Thyroid gland (tissue), 4 donors: ENCODE measurements at regions not wholly inside any gene's neighbourhood (a gene's known extent, or its start where the extent isn't known, plus 50 kb on each side); places are given as distances from the start of the nearest gene placed in this dataset.

ENCODE experiments used
- DNase-seq, 2 donors: peaks; one replicate each; pipeline ENCODE4 v3.0.0-alpha.2; 2019
- H3K27ac ChIP-seq, 3 donors: fragments of 200-600 bp; sonication (generic); 1 replicate in 2 of 3; 2 replicates in 1 of 3; pipeline ENCODE4 v1.5.1; 2016 to 2019; ENCODE audit warnings: mild to moderate bottlenecking in 1 of 3, moderate library complexity in 1 of 3
- H3K27me3 ChIP-seq: fragments of 200-600 bp; sonication (generic); one replicate; pipeline ENCODE4 v1.5.1; 2019
- H3K36me3 ChIP-seq, 2 donors: fragments of 200-600 bp; sonication (generic); one replicate each; pipeline ENCODE4 v1.5.1; 2016 to 2019
- H3K4me1 ChIP-seq, 2 donors: fragments of 200-600 bp; sonication (generic); one replicate each; pipeline ENCODE4 v1.5.1; 2017 to 2019
- H3K4me3 ChIP-seq, 3 donors: fragments of 200-600 bp; sonication (generic); replicated peaks in 1 of 3; 1 replicate in 2 of 3; 2 replicates in 1 of 3; pipeline ENCODE4 v1.5.1; 2016; ENCODE audit warnings: mild to moderate bottlenecking in 1 of 3
- H3K9me3 ChIP-seq: fragments of 200-600 bp; sonication (generic); one replicate; pipeline ENCODE4 v1.5.1; 2017
- POLR2A ChIP-seq, 2 donors: fragments of 450-650 bp; IDR thresholded peaks; one replicate each; pipeline ENCODE4 v1.6.1; 2017; ENCODE audit warnings: antibody characterized with exemption in 2 of 2, mild to moderate bottlenecking in 2 of 2, moderate library complexity in 1 of 2
- WGBS, 2 donors: methylation state at CpG; one replicate each; pipeline ENCODE4 v1.1.5; 2017; 5-methylcytosine and 5-hydroxymethylcytosine counted together
- intact Hi-C: fragments of 100-400 bp; cut with DNase I; formaldehyde crosslinking; loops from one replicate; pipeline ENCODE4 v1.15.1; 2023
- TF ChIP-seq, protein P1 (sequence below), 6 experiments: fragments of 200-600 bp in 3 of 6; fragments of 450-650 bp in 3 of 6; sonication (generic) in 3 of 6; IDR thresholded peaks; one replicate each; pipeline ENCODE4 v1.5.1; 2016 to 2019; ENCODE audit warnings: antibody characterized with exemption in 6 of 6, mild to moderate bottlenecking in 2 of 6, inconsistent platforms in 1 of 6, moderate library complexity in 1 of 6

GRCh38 chr2:52429740-52430139 is 1337.9 kb upstream of the CHAC2 start:
- intact Hi-C loops: no loop called here
- 74 to 88% methylated on average over 3 of the region's 3 CpGs for WGBS, 2 donors
- no peaks in the 10 kb centered on the region for H3K36me3 ChIP-seq
- DNase-seq: no peak
- no peak overlapping the region for H3K27ac ChIP-seq
- no peak overlapping the region for H3K4me3 ChIP-seq
- H3K9me3 ChIP-seq: no peaks in the 10 kb centered on the region
- no peak for TF ChIP-seq POLR2A (IDR thresholded peaks at IDR 0.05)
- TF ChIP-seq, protein P1, sequence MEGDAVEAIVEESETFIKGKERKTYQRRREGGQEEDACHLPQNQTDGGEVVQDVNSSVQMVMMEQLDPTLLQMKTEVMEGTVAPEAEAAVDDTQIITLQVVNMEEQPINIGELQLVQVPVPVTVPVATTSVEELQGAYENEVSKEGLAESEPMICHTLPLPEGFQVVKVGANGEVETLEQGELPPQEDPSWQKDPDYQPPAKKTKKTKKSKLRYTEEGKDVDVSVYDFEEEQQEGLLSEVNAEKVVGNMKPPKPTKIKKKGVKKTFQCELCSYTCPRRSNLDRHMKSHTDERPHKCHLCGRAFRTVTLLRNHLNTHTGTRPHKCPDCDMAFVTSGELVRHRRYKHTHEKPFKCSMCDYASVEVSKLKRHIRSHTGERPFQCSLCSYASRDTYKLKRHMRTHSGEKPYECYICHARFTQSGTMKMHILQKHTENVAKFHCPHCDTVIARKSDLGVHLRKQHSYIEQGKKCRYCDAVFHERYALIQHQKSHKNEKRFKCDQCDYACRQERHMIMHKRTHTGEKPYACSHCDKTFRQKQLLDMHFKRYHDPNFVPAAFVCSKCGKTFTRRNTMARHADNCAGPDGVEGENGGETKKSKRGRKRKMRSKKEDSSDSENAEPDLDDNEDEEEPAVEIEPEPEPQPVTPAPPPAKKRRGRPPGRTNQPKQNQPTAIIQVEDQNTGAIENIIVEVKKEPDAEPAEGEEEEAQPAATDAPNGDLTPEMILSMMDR (IDR thresholded peaks at IDR 0.05): no peak
- H3K4me1 ChIP-seq: no peaks in the 10 kb centered on the region
- no peaks in the 10 kb centered on the region for H3K27me3 ChIP-seq

DNA sequence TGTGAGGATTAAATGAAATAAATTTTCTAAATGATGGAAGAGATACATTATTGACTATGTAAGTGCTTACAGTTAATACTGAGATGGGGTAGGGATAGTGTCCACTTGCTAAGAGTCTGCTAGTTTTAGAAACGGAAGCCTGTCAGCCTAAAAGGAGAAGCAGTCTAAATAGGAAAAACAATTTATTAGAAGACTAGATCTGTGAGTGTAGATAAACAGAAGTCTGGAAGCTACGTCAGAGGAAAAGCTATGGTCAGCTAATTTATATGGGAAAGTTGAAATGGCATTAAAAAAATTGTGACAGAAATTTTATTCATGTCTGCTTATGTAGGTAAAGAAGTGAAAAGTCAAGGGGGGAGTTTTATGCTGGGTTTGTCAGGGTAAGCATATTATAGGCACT is 1338.4 kb upstream of the CHAC2 start:
- DNase-seq: no peak
- 55 to 67% methylated on average over 2 of the region's 2 CpGs for WGBS, 2 donors
- no peak overlapping the region for H3K4me3 ChIP-seq
- no peak for TF ChIP-seq POLR2A (IDR thresholded peaks at IDR 0.05)
- TF ChIP-seq, protein P1 (IDR thresholded peaks at IDR 0.05): no peak
- intact Hi-C loops: no loop called here
- no peaks in the 10 kb centered on the region for H3K4me1 ChIP-seq
- H3K27me3 ChIP-seq: no peaks in the 10 kb centered on the region
- no peak overlapping the region for H3K27ac ChIP-seq
- no peaks in the 10 kb centered on the region for H3K36me3 ChIP-seq
- H3K9me3 ChIP-seq: no peaks in the 10 kb centered on the region

DNA sequence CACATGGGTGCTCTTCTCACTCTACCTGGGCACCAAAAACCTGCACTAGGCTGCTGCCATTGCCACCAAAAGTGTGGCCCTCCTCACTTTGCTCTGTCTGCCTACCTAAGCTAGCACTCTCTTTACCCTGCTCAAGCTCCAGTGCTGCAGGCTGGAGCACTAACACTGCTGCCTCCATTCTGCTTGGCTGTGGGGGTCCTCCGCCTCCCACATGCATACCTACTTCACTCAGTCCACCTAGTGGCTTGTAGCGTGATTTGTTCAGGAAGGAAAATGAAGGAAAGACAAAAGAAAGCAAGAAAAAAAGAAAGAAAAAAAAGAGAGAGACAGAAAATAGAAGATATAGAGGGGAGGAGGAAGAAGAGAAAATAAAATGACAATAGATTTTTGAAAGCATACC is 1339.4 kb upstream of the CHAC2 start:
- Histone ChIP-seq H3K9me3 (no peaks in the 10 kb centered on the region), H3K36me3 (no peaks in the 10 kb centered on the region), H3K4me1 (no peaks in the 10 kb centered on the region), H3K27ac (no peak overlapping the region), H3K4me3 (no peak overlapping the region), H3K27me3 (no peaks in the 10 kb centered on the region)
- no peak for TF ChIP-seq POLR2A (IDR thresholded peaks at IDR 0.05)
- TF ChIP-seq, protein P1 (IDR thresholded peaks at IDR 0.05): no peak
- WGBS, 2 donors: 89 to 97% methylated on average over 2 of the region's 2 CpGs
- intact Hi-C loops: no loop called here
- no peak for DNase-seq

DNA sequence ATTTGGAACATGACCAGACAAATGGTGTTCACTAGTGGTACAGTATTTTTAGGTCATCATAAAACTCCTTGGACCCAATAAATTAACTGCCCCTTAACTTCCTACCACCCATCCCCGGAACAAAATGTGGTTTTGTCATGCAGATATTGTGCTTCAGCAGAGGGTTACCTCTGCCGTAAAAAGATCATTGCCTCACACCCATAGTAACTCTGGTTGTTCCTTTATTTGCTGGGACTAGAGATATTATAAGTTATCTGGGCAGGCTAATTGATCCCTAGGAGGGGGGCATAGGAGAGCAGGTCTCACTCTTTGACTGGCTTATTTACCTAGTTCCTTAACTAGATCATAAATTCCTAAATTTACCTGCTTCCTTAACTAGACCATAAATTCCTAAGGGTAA is 1343.9 kb upstream of the CHAC2 start:
- DNase-seq: no peak
- Histone ChIP-seq H3K27me3 (no peaks in the 10 kb centered on the region), H3K4me1 (peaks cover 0 to 1% of the 10 kb centered on the region in 2 donors), H3K4me3 (no peak overlapping the region), H3K36me3 (no peaks in the 10 kb centered on the region), H3K9me3 (no peaks in the 10 kb centered on the region), H3K27ac (no peak overlapping the region)
- WGBS, 2 donors: 83 to 97% methylated on average over 2 of the region's 2 CpGs
- intact Hi-C loops: no loop called here
- no peak for TF ChIP-seq POLR2A (IDR thresholded peaks at IDR 0.05)
- TF ChIP-seq, protein P1 (IDR thresholded peaks at IDR 0.05): no peak

DNA sequence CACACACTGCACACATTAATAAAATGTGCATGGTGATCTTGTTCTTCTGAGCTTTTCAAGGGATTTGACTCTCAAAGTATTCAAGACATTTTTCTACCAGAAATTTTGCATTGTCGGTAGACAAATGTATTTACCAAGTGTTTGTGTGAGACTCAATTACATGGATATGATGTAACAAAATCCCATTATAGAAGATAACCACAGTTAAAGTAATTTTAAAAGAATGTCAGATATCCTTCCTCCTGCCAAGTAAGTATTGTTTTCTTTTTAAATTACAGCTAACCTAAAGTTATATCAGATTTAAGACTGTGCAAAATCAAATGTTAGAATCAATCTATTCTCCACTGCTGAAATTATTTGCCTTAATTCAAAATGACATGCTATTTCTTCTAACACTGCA is 1344.5 kb upstream of the CHAC2 start:
- no peak for DNase-seq
- 77 to 86% methylated on average over 1 of the region's 1 CpG for WGBS, 2 donors
- Histone ChIP-seq H3K27ac (no peak overlapping the region), H3K4me3 (no peak overlapping the region), H3K36me3 (no peaks in the 10 kb centered on the region), H3K9me3 (no peaks in the 10 kb centered on the region), H3K27me3 (no peaks in the 10 kb centered on the region), H3K4me1 (peaks cover under 1 to 5% of the 10 kb centered on the region in 2 donors)
- intact Hi-C loops: no loop called here
- TF ChIP-seq, protein P1 (IDR thresholded peaks at IDR 0.05): no peak
- TF ChIP-seq POLR2A (IDR thresholded peaks at IDR 0.05): no peak
